GM12878 (cell line): ENCODE measurements at regions not wholly inside any gene's neighbourhood (a gene's known extent, or its start where the extent isn't known, plus 50 kb on each side); places are given as distances from the start of the nearest gene placed in this dataset.

Experiments used
- ATAC-seq: fragments of 200-7000 bp; cut with Tn5 transposase; 3 replicates; pipeline ENCODE4 v1.9.1; 2020; ENCODE audit warnings: mild to moderate bottlenecking, moderate library complexity
- BruUV-seq: library from RNA; stranded (reverse); fragments of 400-500 nt; replicated peaks from 2 replicates; lab custom pipeline; 2021; lab: Mats Ljungman, UMichigan
- CTCF ChIA-PET: fragments of 300-600 bp; sonication (Branson Sonifier 250); formaldehyde crosslinking; extraction: SDS; loops from one replicate; lab custom pipeline; 2021; ENCODE audit warnings: inconsistent platforms; lab: Yijun Ruan, JAX
- POLR2A ChIA-PET: fragments of 350-600 bp; formaldehyde crosslinking; extraction: SDS; loops from one replicate; lab custom pipeline; 2021; ENCODE audit warnings: inconsistent platforms; lab: Charles Lee
- RAD21 ChIA-PET: fragments of 300-600 bp; sonication (Branson Sonifier 250); formaldehyde crosslinking; loops from one replicate; lab custom pipeline; 2023; ENCODE audit warnings: antibody characterized with exemption; ENCODE audit not compliant: unreplicated experiment; lab: Charles Lee
- SMC1A ChIA-PET: fragments of 300-600 bp; sonication (Branson Sonifier 250); formaldehyde crosslinking; loops from one replicate; lab custom pipeline; 2023; ENCODE audit not compliant: unreplicated experiment, uncharacterized antibody; lab: Charles Lee
- DNase-seq: peaks from one replicate; pipeline ENCODE4 v3.0.0-alpha.2; 2011; ENCODE audit warnings: low read depth, low spot score
- FAIRE-seq: peaks from 3 replicates; lab custom pipeline; 2011; peaks lifted over from hg19 to GRCh38; lab: Jason Lieb, UNC
- H2AFZ ChIP-seq: 2 replicates; pipeline ENCODE4 v1.6.0; 2011; ENCODE audit warnings: low read depth, low read length, control low read depth; ENCODE audit not compliant: control insufficient read depth
- H3K27ac ChIP-seq: 2 replicates; pipeline ENCODE4 v1.5.1; 2011; ENCODE audit warnings: control low read depth; ENCODE audit not compliant: control insufficient read depth, insufficient read depth
- H3K27me3 ChIP-seq, 2 experiments: replicated peaks in 1 of 2; 2 replicates each; pipeline versions ENCODE4 v1.6.0 to v1.6.1; 2011; ENCODE audit warnings: low read length in 1 of 2; ENCODE audit not compliant: control insufficient read depth in 2 of 2, insufficient read depth in 2 of 2
- H3K36me3 ChIP-seq, 2 experiments: 2 replicates each; pipeline ENCODE4 v1.5.1; 2011; ENCODE audit warnings: low read length in 1 of 2; ENCODE audit not compliant: control insufficient read depth in 2 of 2, insufficient read depth in 2 of 2
- H3K4me1 ChIP-seq: 2 replicates; pipeline ENCODE4 v1.6.1; 2011; ENCODE audit warnings: mild to moderate bottlenecking, low read length, moderate library complexity, mixed read lengths; ENCODE audit not compliant: control insufficient read depth, insufficient read depth
- H3K4me2 ChIP-seq: 2 replicates; pipeline ENCODE4 v1.6.0; 2011; ENCODE audit warnings: control low read depth; ENCODE audit not compliant: control insufficient read depth, insufficient read depth
- H3K4me3 ChIP-seq: fragments of 200-600 bp; sonication (generic); 2 replicates; pipeline ENCODE4 v1.5.1; 2016
- H3K79me2 ChIP-seq: 2 replicates; pipeline ENCODE4 v1.6.0; 2011; ENCODE audit warnings: low read length; ENCODE audit not compliant: control insufficient read depth, insufficient read depth
- H3K9ac ChIP-seq: 2 replicates; pipeline ENCODE4 v1.8.0; 2011; ENCODE audit warnings: low read length, control low read depth, mixed read lengths; ENCODE audit not compliant: control insufficient read depth, insufficient read depth
- H3K9me3 ChIP-seq: replicated peaks from 3 replicates; pipeline ENCODE4 v1.5.1; 2011; ENCODE audit warnings: mild to moderate bottlenecking, low read length; ENCODE audit not compliant: control insufficient read depth, insufficient read depth
- H4K20me1 ChIP-seq: 2 replicates; pipeline ENCODE4 v1.6.0; 2011; ENCODE audit not compliant: control insufficient read depth, insufficient read depth
- BACH1 ChIP-seq: fragments of 450-650 bp; IDR thresholded peaks from 2 replicates; pipeline ENCODE4 v1.6.1; 2017; ENCODE audit warnings: mild to moderate bottlenecking, borderline replicate concordance
- CTCF ChIP-seq, 3 experiments: IDR thresholded peaks in 2 of 3; conservative IDR thresholded peaks in 1 of 3; 2 replicates each; pipeline ENCODE4 v1.5.1; 2011; ENCODE audit warnings: low read depth in 3 of 3, low read length in 3 of 3, mild to moderate bottlenecking in 3 of 3, control low read depth in 2 of 3, moderate library complexity in 2 of 3, inconsistent platforms in 1 of 3, mixed read lengths in 1 of 3; ENCODE audit not compliant: control insufficient read depth in 2 of 3, insufficient read depth in 1 of 3; ENCODE audit errors: extremely low read depth in 1 of 3
- FOS ChIP-seq: IDR thresholded peaks from 3 replicates; pipeline ENCODE4 v1.6.1; 2011; ENCODE audit warnings: borderline replicate concordance; ENCODE audit not compliant: insufficient read length; ENCODE audit errors: extremely low read depth
- KAT2A ChIP-seq: conservative IDR thresholded peaks from 2 replicates; pipeline ENCODE4 v1.6.1; 2011; ENCODE audit warnings: low read depth, low read length; ENCODE audit not compliant: control insufficient read depth
- KDM1A ChIP-seq: fragments of 200-600 bp; sonication (generic); IDR thresholded peaks from 2 replicates; pipeline ENCODE4 v1.6.1; 2016; ENCODE audit warnings: borderline replicate concordance
- PBX3 ChIP-seq: IDR thresholded peaks from 2 replicates; pipeline ENCODE4 v1.6.1; 2011; ENCODE audit warnings: mild to moderate bottlenecking, low read depth, low read length, moderate library complexity; ENCODE audit not compliant: insufficient replicate concordance
- RELA ChIP-seq: fragments of 450-650 bp; IDR thresholded peaks from 2 replicates; pipeline ENCODE4 v1.8.0; 2014; ENCODE audit warnings: borderline replicate concordance; ENCODE audit not compliant: partially characterized antibody
- REST ChIP-seq: IDR thresholded peaks from 2 replicates; pipeline ENCODE4 v1.6.1; 2012; ENCODE audit warnings: mild to moderate bottlenecking, low read depth, low read length
- WGBS: methylation state at CpG from one replicate; pipeline ENCODE4 v1.1.6; 2016; ENCODE audit warnings: low lambda C conversion rate; ENCODE audit not compliant: insufficient replicate concordance, insufficient coverage; ENCODE audit errors: missing lambda C conversion rate; 5-methylcytosine and 5-hydroxymethylcytosine counted together
- in situ Hi-C: fragments of 300-500 bp; cut with MboI; formaldehyde crosslinking; loops from 9 replicates; pipeline ENCODE4 v1.14.3; 2018; ENCODE audit warnings: mixed read lengths
- intact Hi-C: fragments of 100-400 bp; cut with micrococcal nuclease; formaldehyde crosslinking; loops from one replicate; pipeline ENCODE4 v1.14.2; 2022; ENCODE audit not compliant: unreplicated experiment

GRCh38 chr11:8806974-8807373 is 104.0 kb upstream of the AKIP1 start (continued):
- TF ChIP-seq CTCF (IDR thresholded peaks at IDR 0.05 in 2 of 3, conservative IDR thresholded peaks at IDR 0.05 in 1 of 3; ENCODE audit: control insufficient read depth in 2 of 3, extremely low read depth in 1 of 3, insufficient read depth in 1 of 3, low read depth in 3 of 3, low read length in 3 of 3) (no peak), KDM1A (no peak), BACH1 (no peak), FOS (no peak), PBX3 (no peak), KAT2A (no peak)

GRCh38 chr11:8807544-8808225 is 103.3 kb upstream of the AKIP1 start:
- intact Hi-C loops, result no loop called here
- in situ Hi-C loops, result no loop called here
- FAIRE-seq (no peak), ATAC-seq (no peak), DNase-seq (no peak)
- no peaks in the 10 kb centered on the region for H3K79me2 ChIP-seq
- H3K4me1 ChIP-seq, result no peaks in the 10 kb centered on the region
- ChIA-PET RAD21 (no interaction called here), CTCF (interaction anchor here (1.3 kb wide), 1 partner anchor 10 kb away, joined by 3 read pairs; no protein-coding TSS in a partner anchor), SMC1A (interaction anchor here (0.5 kb wide), 1 partner anchor 25 kb away, joined by 3 read pairs; no protein-coding TSS in a partner anchor), POLR2A (no interaction called here)
- no peak overlapping the region for H2AFZ ChIP-seq
- no peak overlapping the region for H3K27ac ChIP-seq
- H4K20me1 ChIP-seq, result no peaks in the 10 kb centered on the region
- BruUV-seq, result no TSS peak
- peaks cover 0 to 2% of the 10 kb centered on the region in 2 experiments; a peak in 2 of 4 replicates for H3K27me3 ChIP-seq
- no peak overlapping the region for H3K9ac ChIP-seq
- no peak overlapping the region for H3K4me2 ChIP-seq
- TF ChIP-seq REST, result no peak
- no peak for TF ChIP-seq RELA
- H3K4me3 ChIP-seq, result no peak overlapping the region
- WGBS, result 87% methylated on average over 10 of the region's 10 CpGs
- no peaks in the 10 kb centered on the region for H3K9me3 ChIP-seq
- H3K36me3 ChIP-seq, result no peaks in the 10 kb centered on the region; a peak in 1 of 4 replicates
